ENCODE measurements at regions not wholly inside any gene's neighbourhood (a gene's known extent, or its start where the extent isn't known, plus 50 kb on each side); places are given as distances from the start of the nearest gene placed in this dataset.

GRCh38 chr1:70707214-70707613, 296.1 kb downstream of the CTH start:
- peaks cover 0 to 3% (median 0%) of the 10 kb centered on the region in 4 donors for H3K4me1 ChIP-seq
- H3K4me3 ChIP-seq = peak overlapping the region in 1 of 2 donors; percentile 38
- H3K27ac ChIP-seq = no peak overlapping the region
- H3K27me3 ChIP-seq = no peaks in the 10 kb centered on the region
- intact Hi-C loops (cut with DNase I; ENCODE audit: low total_unique reads) = no loop called here
- TF ChIP-seq, protein P1, sequence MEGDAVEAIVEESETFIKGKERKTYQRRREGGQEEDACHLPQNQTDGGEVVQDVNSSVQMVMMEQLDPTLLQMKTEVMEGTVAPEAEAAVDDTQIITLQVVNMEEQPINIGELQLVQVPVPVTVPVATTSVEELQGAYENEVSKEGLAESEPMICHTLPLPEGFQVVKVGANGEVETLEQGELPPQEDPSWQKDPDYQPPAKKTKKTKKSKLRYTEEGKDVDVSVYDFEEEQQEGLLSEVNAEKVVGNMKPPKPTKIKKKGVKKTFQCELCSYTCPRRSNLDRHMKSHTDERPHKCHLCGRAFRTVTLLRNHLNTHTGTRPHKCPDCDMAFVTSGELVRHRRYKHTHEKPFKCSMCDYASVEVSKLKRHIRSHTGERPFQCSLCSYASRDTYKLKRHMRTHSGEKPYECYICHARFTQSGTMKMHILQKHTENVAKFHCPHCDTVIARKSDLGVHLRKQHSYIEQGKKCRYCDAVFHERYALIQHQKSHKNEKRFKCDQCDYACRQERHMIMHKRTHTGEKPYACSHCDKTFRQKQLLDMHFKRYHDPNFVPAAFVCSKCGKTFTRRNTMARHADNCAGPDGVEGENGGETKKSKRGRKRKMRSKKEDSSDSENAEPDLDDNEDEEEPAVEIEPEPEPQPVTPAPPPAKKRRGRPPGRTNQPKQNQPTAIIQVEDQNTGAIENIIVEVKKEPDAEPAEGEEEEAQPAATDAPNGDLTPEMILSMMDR (IDR thresholded peaks at IDR 0.05) = no peak
- no peaks in the 10 kb centered on the region for H3K36me3 ChIP-seq
- no peak for DNase-seq
- H3K9me3 ChIP-seq = peaks cover 0 to 9% (median 0%) of the 10 kb centered on the region in 3 donors

- Histone ChIP-seq H3K36me3 (no peaks in the 10 kb centered on the region), H3K4me3 (no peak overlapping the region), H3K4me1 (peaks cover 3 to 32% (median 8%) of the 10 kb centered on the region in 4 donors), H3K9me3 (peaks cover 0 to 9% (median 0%) of the 10 kb centered on the region in 3 donors), H3K27me3 (no peaks in the 10 kb centered on the region), H3K27ac (no peak overlapping the region)
- TF ChIP-seq, protein P1 (IDR thresholded peaks at IDR 0.05) = no peak
- DNase-seq = no peak
- intact Hi-C loops (cut with DNase I; ENCODE audit: low total_unique reads) = loop anchor here (10.0 kb wide), 1 partner anchor 181 kb away; no protein-coding TSS in a partner anchor
Observed at GRCh38 chr1:70714149-70714548, 303.1 kb downstream of the CTH start.

- Histone ChIP-seq H3K9me3 (no peaks in the 10 kb centered on the region), H3K4me3 (no peak overlapping the region), H3K27me3 (no peaks in the 10 kb centered on the region), H3K4me1 (peaks cover 3 to 44% (median 12%) of the 10 kb centered on the region in 4 donors), H3K27ac (no peak overlapping the region), H3K36me3 (no peaks in the 10 kb centered on the region)
- TF ChIP-seq, protein P1 (IDR thresholded peaks at IDR 0.05) = no peak
- DNase-seq = no peak
- intact Hi-C loops (cut with DNase I; ENCODE audit: low total_unique reads) = loop anchor here (10.0 kb wide), 1 partner anchor 178 kb away; no protein-coding TSS in a partner anchor
Observed at GRCh38 chr1:70717211-70717610, 306.1 kb downstream of the CTH start.

- no peaks in the 10 kb centered on the region for H3K36me3 ChIP-seq
- no peak for DNase-seq
- H3K4me1 ChIP-seq = peaks cover 3 to 44% (median 12%) of the 10 kb centered on the region in 4 donors
- H3K4me3 ChIP-seq = no peak overlapping the region
- H3K27ac ChIP-seq = peak overlapping the region in 1 of 2 donors; percentile 49
- H3K9me3 ChIP-seq = no peaks in the 10 kb centered on the region
- H3K27me3 ChIP-seq = no peaks in the 10 kb centered on the region
- intact Hi-C loops (cut with DNase I; ENCODE audit: low total_unique reads) = loop anchor here (10.0 kb wide), 1 partner anchor 177 kb away; no protein-coding TSS in a partner anchor
- TF ChIP-seq, protein P1 (IDR thresholded peaks at IDR 0.05) = no peak
Observed at GRCh38 chr1:70717656-70718055, 306.6 kb downstream of the CTH start.

DNA sequence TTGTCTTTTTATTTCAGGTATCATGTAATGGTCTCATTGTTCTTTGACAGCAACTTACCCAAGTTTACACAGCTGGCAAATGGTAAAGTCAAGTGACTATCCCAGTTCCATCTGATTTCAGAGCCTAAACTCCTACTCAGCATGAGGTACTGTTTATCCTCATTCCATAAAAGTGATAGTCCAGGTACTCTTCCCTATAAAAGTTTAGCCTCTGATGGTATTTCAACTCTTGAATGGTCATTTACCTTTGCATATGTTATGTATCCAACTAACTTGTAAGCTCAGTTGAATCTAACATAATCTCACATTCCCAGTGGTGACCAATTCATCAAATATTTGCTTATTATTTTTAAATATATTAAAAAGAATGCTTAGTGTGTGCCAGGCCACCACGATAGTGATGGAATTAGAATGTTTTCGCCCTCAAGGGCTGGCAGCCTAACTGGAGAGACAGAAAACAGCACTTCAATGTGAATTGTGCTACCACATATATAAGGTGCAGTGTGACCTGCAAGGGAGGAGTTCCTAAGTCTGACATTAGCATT, 307.1 kb downstream of the CTH start:
- Histone ChIP-seq H3K27ac (peak overlapping the region in 1 of 2 donors; percentile 49), H3K4me1 (peaks cover 3 to 44% (median 12%) of the 10 kb centered on the region in 4 donors), H3K9me3 (no peaks in the 10 kb centered on the region), H3K4me3 (no peak overlapping the region), H3K36me3 (no peaks in the 10 kb centered on the region), H3K27me3 (no peaks in the 10 kb centered on the region)
- no peak for DNase-seq
- intact Hi-C loops (cut with DNase I; ENCODE audit: low total_unique reads) = loop anchor here (10.0 kb wide), 1 partner anchor 177 kb away; no protein-coding TSS in a partner anchor
- TF ChIP-seq, protein P1 (IDR thresholded peaks at IDR 0.05) = no peak
